SW 1271 (cell line): ENCODE measurements at regions not wholly inside any gene's neighbourhood (a gene's known extent, or its start where the extent isn't known, plus 50 kb on each side); places are given as distances from the start of the nearest gene placed in this dataset.

ENCODE experiments used
- DNase-seq, 2 experiments: peaks; one replicate each; lab custom pipeline; 2025; lab: John Stamatoyannopoulos, UW

- DNase-seq, result no peak
Observed at GRCh38 chr3:83513677-83514076, 1445.1 kb upstream of the CADM2 start.

GRCh38 chr3:83514130-83514914, 1444.5 kb upstream of the CADM2 start:
- no peak for DNase-seq

DNA sequence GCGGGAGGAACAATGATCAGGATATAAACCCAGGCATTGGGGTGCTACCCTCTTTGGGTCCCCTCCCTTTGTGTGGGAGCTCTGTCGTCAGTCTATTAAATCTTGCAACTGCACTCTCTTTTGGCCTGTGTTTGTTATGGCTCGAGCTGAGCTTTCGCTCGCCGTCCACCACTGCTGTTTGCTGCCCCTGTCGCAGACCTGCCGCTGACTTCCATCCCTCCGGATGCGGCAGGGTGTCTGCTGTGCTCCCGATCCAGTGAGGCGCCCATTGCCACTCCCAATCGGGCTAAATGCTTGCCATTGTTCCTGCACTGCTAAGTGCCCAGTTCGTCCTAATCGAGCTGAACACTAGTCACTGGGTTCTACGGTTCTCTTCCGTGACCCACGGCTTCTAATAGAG, 1443.7 kb upstream of the CADM2 start:
- no peak for DNase-seq

- peak in 1 of 2 experiments; percentile 44 for DNase-seq
Observed at GRCh38 chr3:83523470-83524073, 1435.2 kb upstream of the CADM2 start.

- DNase-seq, result no peak
Observed at GRCh38 chr3:83524901-83525300, 1433.9 kb upstream of the CADM2 start.

DNA sequence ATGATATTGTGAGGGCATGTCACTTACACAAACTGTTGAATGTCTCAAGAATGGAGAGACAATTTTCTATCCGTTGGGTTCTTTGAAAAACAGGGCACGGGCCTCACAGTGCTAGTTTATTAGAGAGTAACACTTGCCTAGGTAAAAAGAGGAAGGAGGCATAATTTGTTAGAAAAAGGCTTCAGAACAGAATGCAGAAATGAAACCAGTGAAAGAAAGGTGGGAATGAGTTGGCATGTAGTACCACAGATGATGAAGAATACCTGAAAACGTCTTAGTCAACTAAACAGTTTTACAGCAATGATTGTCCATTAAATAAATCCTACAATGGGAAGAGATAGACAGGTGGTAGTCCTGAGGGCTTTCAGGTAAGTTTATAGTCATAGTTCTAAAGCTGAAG, 1399.7 kb upstream of the CADM2 start:
- no peak for DNase-seq

- no peak for DNase-seq
Observed at GRCh38 chr3:83567935-83568334, 1390.9 kb upstream of the CADM2 start.

GRCh38 chr3:83581546-83581945, 1377.2 kb upstream of the CADM2 start:
- DNase-seq, result no peak

DNA sequence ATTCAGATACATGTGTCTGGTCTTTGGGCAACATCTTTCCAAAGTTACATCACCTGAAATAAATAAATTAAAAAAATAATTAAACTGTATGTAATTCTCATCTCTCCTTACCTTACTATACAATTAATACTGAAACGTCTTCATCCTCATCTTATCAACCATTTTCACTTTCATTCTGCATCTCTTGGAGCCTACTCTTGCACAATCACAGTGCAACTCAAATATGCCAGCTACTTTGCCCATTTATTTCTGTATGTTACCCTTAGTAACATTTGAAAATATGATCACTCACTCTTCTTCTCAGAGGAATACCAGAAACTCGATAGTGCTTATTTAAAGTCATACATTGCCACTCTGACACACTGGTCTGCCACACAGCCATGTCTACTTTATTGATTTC, 1357.1 kb upstream of the CADM2 start:
- no peak for DNase-seq

DNA sequence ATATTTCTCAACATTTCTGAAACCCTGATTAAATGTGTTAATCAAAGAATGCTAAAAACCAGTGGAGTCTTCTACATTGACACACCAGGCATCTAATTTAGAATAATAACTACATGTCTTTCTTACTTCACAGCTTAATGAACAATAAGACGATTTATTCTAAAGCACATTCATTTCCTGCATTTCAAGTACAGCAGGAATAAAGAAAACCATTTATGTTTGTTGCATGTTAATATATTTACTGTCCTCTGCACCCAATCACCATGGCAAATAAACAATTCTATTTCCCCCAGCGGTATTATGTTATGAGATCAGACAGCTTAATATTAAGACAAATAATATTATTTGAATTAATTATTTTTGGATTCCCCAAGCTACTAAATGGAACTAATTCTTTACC, 1336.3 kb upstream of the CADM2 start:
- DNase-seq, result no peak

DNA sequence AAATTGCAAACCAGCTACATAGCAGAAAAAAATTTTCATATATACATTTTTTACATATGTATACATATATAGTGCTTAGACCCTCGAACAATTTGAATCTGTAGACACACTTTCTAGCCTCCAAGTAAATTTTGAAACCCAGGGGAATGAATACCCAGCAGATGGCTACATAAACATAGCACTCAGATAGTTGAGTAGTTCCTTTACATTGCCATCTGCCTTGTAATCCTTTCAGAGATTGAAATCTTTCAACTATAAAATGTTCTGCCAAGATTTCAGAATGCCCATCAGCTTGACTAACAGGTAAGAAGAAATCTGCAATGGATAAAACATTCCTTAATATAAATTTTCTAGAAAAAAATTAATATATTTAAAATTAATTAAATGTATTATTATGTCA, 1333.5 kb upstream of the CADM2 start:
- DNase-seq, result no peak

GRCh38 chr3:83628471-83628870, 1330.3 kb upstream of the CADM2 start:
- DNase-seq, result no peak

GRCh38 chr3:83632526-83632925, 1326.3 kb upstream of the CADM2 start:
- no peak for DNase-seq

- DNase-seq, result no peak
Observed at GRCh38 chr3:83633758-83634157, 1325.0 kb upstream of the CADM2 start.

DNA sequence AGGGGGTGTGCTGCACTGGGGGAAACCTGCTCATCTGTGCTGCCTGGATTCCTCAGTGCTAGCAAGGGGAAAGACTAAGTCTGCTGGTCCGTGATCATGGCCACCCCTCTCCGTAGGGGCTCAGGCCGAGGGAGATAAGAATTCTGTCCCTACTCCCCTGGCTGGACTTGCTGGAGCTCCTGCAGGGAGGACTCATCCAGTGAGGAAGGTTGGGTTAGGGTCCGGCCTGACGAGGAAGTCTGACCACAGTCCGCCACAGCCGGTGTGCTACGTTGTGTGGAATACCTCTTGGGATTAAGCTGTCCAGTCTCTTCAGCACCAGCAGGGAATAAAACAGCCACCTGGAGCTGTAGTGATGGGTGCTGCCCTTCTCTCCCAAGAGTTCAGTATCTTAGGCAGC, 1309.1 kb upstream of the CADM2 start:
- no peak for DNase-seq

GRCh38 chr3:83655083-83655482, 1303.7 kb upstream of the CADM2 start:
- DNase-seq, result no peak

- DNase-seq, result no peak
Observed at GRCh38 chr3:83662381-83662960, 1296.3 kb upstream of the CADM2 start.

DNA sequence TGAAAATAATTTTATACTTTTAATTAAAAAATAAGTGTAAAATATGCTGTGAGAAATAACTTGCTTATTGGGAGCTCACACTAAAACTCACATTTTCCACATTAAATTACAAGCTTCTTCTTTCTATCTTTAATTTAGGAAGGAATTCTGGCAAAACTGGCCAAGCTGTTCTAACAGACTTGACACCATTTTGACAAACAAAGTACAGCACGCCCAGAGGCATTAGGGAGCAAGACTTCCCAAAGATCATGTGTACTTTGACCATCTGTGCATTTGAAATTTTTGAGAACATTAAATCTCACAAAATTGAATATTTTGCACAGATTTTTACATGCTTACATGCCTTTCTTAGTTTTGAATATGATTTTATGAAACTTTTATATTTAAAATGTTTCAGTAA, 1288.4 kb upstream of the CADM2 start:
- no peak for DNase-seq

- no peak for DNase-seq
Observed at GRCh38 chr3:83683937-83684598, 1274.7 kb upstream of the CADM2 start.

DNA sequence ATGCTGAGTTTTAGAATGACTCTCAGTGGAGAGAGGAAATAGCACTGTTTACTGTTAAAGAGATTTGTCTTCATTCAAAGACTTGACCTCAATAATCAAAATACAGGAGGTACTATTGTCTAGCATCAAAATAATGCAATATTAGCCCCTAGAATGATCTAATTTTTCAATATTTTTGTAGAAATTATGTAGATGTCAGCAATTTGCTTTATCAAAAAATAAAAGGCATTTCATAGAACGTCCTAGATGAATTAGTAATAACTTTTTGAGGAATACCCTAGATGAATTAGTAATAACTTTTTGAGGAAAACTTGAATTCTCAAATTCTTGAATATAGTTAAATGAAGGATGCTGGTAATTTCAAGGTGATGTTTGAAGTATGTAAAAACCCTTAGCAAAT, 1252.1 kb upstream of the CADM2 start:
- DNase-seq, result no peak

GRCh38 chr3:83715307-83715706, 1243.5 kb upstream of the CADM2 start:
- DNase-seq, result no peak

- no peak for DNase-seq
Observed at GRCh38 chr3:83729576-83729975, 1229.2 kb upstream of the CADM2 start.

GRCh38 chr3:83734656-83735055, 1224.1 kb upstream of the CADM2 start:
- no peak for DNase-seq
